Activated T-helper 1 cell treated with anti-CD3 and anti-CD28 coated beads, Interleukin-12 subunit alpha, Interleukin-12 subunit beta, Interleukin-2, Interleukin-4 antibody, amounts not matched to agents 30 ng/mL and 10 ng/mL and 1 ng/mL, durations not matched to agents 14 hours and 24 hours and 36 hours (primary cell): ENCODE measurements at regions not wholly inside any gene's neighbourhood (a gene's known extent, or its start where the extent isn't known, plus 50 kb on each side); places are given as distances from the start of the nearest gene placed in this dataset.

Experiments
- DNase-seq: peaks from one replicate; pipeline ENCODE4 v3.0.0; 2021; ENCODE audit warnings: low spot score
- H3K27ac Mint-ChIP-seq: one replicate; pipeline ENCODE4 v1.8.0; 2021; ENCODE audit warnings: mild to moderate bottlenecking, mixed read lengths
- H3K27me3 Mint-ChIP-seq: one replicate; pipeline ENCODE4 v1.8.0; 2022; ENCODE audit warnings: mild to moderate bottlenecking, moderate library complexity, mixed read lengths; ENCODE audit not compliant: insufficient read depth
- H3K36me3 Mint-ChIP-seq: one replicate; pipeline ENCODE4 v1.8.0; 2021; ENCODE audit warnings: low read depth, mixed read lengths
- H3K4me1 Mint-ChIP-seq: one replicate; pipeline ENCODE4 v1.8.0; 2021; ENCODE audit warnings: low read depth, mixed read lengths
- H3K4me3 Mint-ChIP-seq: one replicate; pipeline ENCODE4 v1.8.0; 2021; ENCODE audit warnings: mild to moderate bottlenecking, moderate library complexity, mixed read lengths
- H3K9me3 Mint-ChIP-seq: one replicate; pipeline ENCODE4 v1.8.0; 2021; ENCODE audit warnings: mixed read lengths
- intact Hi-C: fragments of 100-400 bp; cut with micrococcal nuclease; formaldehyde crosslinking; loops from one replicate; pipeline ENCODE4 v1.15.1; 2024

DNA sequence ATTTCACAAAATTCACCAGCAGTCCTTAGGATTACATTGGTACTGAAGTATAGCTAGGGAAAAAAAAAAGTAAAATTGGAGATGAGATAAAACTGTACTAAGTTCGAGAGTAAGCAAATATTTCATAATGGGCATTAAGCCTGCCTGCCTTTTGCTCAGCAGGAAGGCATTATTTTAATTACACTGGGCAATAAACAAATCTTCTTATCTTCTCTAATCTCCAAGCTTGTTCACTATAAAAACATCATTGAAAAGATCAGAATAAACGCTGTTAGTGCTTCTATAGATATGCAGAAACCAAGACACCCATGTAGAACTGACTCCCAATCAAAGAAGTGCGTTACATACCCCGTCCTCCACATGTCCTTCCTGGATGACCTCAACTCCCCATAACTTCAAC, 174.2 kb upstream of the CHODL start:
- intact Hi-C loops = no loop called here

DNA sequence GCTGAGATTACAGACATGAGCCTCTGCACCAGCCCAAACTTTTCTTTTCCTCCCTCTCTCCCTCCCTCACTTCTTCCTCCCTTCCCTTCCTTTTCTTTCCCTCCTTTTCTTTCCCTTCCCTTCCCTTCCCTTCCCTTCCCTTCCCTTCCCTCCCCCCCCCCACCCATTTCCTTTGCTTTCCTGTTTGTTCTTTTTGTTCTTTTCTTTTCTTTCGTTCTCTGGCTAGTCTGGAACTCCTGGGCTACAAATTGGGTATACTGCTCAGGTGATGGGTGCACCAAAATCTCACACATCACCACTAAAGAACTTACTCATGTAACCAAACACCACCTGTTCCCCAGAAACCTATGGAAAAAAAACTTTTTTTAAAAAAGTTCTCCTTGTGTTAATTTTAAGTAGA, 174.8 kb upstream of the CHODL start:
- Mint-ChIP-seq H3K27ac (no peak overlapping the region), H3K4me1 (no peaks in the 10 kb centered on the region), H3K9me3 (no peaks in the 10 kb centered on the region), H3K4me3 (no peak overlapping the region), H3K36me3 (no peaks in the 10 kb centered on the region), H3K27me3 (no peaks in the 10 kb centered on the region)
- no peak for DNase-seq
- intact Hi-C loops = no loop called here

More for the DNA sequence above, 174.2 kb upstream of the CHODL start:
- Mint-ChIP-seq H3K27me3 (no peaks in the 10 kb centered on the region), H3K4me3 (no peak overlapping the region), H3K9me3 (no peaks in the 10 kb centered on the region), H3K36me3 (no peaks in the 10 kb centered on the region), H3K4me1 (no peaks in the 10 kb centered on the region), H3K27ac (no peak overlapping the region)
- DNase-seq = no peak

- Mint-ChIP-seq H3K4me3 (no peak overlapping the region), H3K9me3 (no peaks in the 10 kb centered on the region), H3K36me3 (no peaks in the 10 kb centered on the region), H3K4me1 (no peaks in the 10 kb centered on the region), H3K27me3 (no peaks in the 10 kb centered on the region), H3K27ac (no peak overlapping the region)
- no peak for DNase-seq
- intact Hi-C loops = no loop called here
Observed at GRCh38 chr21:18060402-18060801, 184.2 kb upstream of the CHODL start.

GRCh38 chr21:18058731-18059398, 185.8 kb upstream of the CHODL start:
- no peak for DNase-seq
- no peaks in the 10 kb centered on the region for H3K27me3 Mint-ChIP-seq
- no peak overlapping the region for H3K4me3 Mint-ChIP-seq
- intact Hi-C loops = no loop called here
- H3K4me1 Mint-ChIP-seq = no peaks in the 10 kb centered on the region
- H3K36me3 Mint-ChIP-seq = no peaks in the 10 kb centered on the region
- H3K27ac Mint-ChIP-seq = no peak overlapping the region
- no peaks in the 10 kb centered on the region for H3K9me3 Mint-ChIP-seq

GRCh38 chr21:18053151-18053550, 191.5 kb upstream of the CHODL start:
- Mint-ChIP-seq H3K27ac (no peak overlapping the region), H3K9me3 (no peaks in the 10 kb centered on the region), H3K27me3 (no peaks in the 10 kb centered on the region), H3K36me3 (no peaks in the 10 kb centered on the region), H3K4me1 (no peaks in the 10 kb centered on the region), H3K4me3 (no peak overlapping the region)
- no peak for DNase-seq
- intact Hi-C loops = no loop called here

DNA sequence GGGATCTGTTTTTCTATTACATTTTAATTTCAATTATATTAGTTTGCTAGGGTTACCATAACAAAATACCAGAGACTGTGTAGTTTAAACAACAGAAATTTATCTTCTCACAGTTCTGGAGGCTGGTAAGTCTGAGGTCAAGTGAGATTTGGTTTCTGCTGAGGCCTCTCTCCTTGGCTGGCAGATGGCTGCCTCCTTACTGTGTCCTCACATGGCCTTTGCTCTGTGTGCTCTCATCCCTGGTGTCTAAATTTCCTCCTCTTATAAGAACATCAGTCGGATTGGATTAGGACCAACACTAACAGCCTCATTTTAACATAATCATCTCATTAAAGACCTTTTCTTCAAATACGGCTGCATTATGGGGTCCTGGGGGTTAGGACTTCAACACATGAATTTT, 195.2 kb upstream of the CHODL start:
- no peaks in the 10 kb centered on the region for H3K4me1 Mint-ChIP-seq
- H3K27me3 Mint-ChIP-seq = no peaks in the 10 kb centered on the region
- H3K4me3 Mint-ChIP-seq = no peak overlapping the region
- DNase-seq = no peak
- H3K27ac Mint-ChIP-seq = no peak overlapping the region
- intact Hi-C loops = no loop called here
- H3K36me3 Mint-ChIP-seq = no peaks in the 10 kb centered on the region
- no peaks in the 10 kb centered on the region for H3K9me3 Mint-ChIP-seq

DNA sequence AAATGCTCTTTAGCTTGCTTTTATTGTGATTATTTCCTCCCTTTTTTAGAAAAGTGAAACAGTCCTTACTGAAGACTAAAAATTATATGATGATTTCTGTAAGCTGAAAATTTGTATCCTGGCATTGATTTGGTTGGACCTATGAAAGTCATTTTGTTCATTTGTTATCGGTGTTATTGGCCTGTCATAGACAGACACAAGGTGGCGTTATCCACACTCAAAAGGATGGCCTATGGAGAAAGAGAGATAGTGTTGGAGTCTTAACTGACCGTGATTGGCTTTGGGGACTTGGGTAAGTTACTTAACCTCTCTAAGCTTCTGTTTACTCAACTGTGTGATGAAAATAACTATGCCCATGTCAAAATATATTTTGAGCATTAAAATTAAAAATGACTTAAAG, 203.6 kb upstream of the CHODL start:
- intact Hi-C loops = no loop called here
- Mint-ChIP-seq H3K4me1 (no peaks in the 10 kb centered on the region), H3K27ac (no peak overlapping the region), H3K27me3 (no peaks in the 10 kb centered on the region), H3K9me3 (no peaks in the 10 kb centered on the region), H3K4me3 (no peak overlapping the region), H3K36me3 (no peaks in the 10 kb centered on the region)
- no peak for DNase-seq

DNA sequence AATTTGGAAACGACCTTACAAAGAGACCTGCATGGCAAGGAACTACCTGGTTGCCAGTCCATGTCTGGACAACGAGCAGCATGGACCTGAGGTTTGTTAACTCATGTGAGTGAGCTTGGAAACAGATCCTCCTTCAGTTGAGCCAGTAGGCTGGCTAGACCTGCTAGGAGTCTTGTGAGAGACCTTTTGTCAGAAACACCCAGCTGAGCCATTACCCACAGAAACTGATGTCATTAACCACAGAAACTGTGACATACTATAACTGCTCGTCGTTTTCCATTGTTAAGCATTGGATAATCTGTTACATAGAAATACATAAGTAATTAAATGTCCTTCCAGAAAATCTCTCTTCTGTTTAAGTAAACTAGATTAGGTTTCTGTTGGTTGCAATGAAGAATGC, 211.1 kb upstream of the C21orf91 start:
- no peak for DNase-seq
- intact Hi-C loops = no loop called here
- H3K4me1 Mint-ChIP-seq = no peaks in the 10 kb centered on the region

DNA sequence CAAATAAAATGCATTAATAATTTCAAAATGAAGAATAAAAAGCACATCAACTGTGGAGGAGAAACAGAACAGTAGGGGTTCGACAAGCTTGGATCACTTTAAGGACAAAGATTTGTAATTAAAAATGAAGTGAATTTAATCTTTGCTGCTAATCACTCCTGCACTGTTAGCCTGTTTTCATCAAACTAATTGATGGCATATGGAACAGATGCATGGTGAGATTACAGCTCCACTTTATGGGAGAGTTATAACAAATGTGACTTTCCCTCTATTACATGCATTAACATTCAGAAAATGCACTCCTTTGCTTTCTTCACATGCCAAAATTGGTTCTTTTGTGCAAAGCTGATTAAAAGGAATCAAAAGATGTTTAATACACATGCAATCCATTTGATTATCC, 207.2 kb upstream of the C21orf91 start:
- Mint-ChIP-seq H3K4me3 (no peak overlapping the region), H3K27me3 (no peaks in the 10 kb centered on the region)
- intact Hi-C loops = no loop called here

More for the DNA sequence above, 211.1 kb upstream of the C21orf91 start:
- Mint-ChIP-seq H3K4me3 (no peak overlapping the region), H3K27ac (no peak overlapping the region), H3K27me3 (no peaks in the 10 kb centered on the region), H3K9me3 (no peaks in the 10 kb centered on the region), H3K36me3 (no peaks in the 10 kb centered on the region)

GRCh38 chr21:18023711-18024110, 204.6 kb upstream of the C21orf91 start:
- H3K4me1 Mint-ChIP-seq = no peaks in the 10 kb centered on the region
- no peaks in the 10 kb centered on the region for H3K9me3 Mint-ChIP-seq

More for the DNA sequence above, 207.2 kb upstream of the C21orf91 start:
- Mint-ChIP-seq H3K4me1 (no peaks in the 10 kb centered on the region), H3K27ac (no peak overlapping the region), H3K9me3 (no peaks in the 10 kb centered on the region), H3K36me3 (no peaks in the 10 kb centered on the region)
- DNase-seq = no peak

GRCh38 chr21:18023157-18023556, 204.0 kb upstream of the C21orf91 start:
- no peak overlapping the region for H3K27ac Mint-ChIP-seq
- no peak for DNase-seq
- H3K27me3 Mint-ChIP-seq = no peaks in the 10 kb centered on the region
- H3K4me3 Mint-ChIP-seq = no peak overlapping the region
- intact Hi-C loops = no loop called here
- no peaks in the 10 kb centered on the region for H3K9me3 Mint-ChIP-seq
- H3K4me1 Mint-ChIP-seq = no peaks in the 10 kb centered on the region
- H3K36me3 Mint-ChIP-seq = no peaks in the 10 kb centered on the region

More at GRCh38 chr21:18023711-18024110, 204.6 kb upstream of the C21orf91 start:
- Mint-ChIP-seq H3K27me3 (no peaks in the 10 kb centered on the region), H3K36me3 (no peaks in the 10 kb centered on the region), H3K27ac (no peak overlapping the region), H3K4me3 (no peak overlapping the region)
- intact Hi-C loops = no loop called here
- no peak for DNase-seq

DNA sequence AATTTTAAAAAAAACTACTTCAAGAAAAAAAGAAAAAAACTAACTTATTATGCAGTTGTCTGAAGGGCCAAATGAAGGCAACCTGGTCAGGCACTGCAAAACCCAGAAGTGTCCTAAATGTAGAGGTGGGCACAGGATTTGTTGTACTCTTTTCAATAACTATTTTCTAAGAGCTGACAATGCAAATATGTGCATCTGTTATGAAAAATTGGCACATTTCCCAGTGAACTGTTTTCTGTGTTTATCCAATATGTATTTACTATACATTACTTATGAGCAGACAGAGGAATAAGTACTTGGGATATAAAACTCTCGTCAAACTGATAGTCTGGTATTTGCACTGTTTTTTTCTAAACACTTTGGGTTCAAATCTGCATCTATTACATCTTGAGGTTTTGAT, 188.0 kb upstream of the C21orf91 start:
- Mint-ChIP-seq H3K4me3 (no peak overlapping the region), H3K27ac (no peak overlapping the region), H3K9me3 (no peaks in the 10 kb centered on the region), H3K4me1 (no peaks in the 10 kb centered on the region), H3K27me3 (no peaks in the 10 kb centered on the region), H3K36me3 (no peaks in the 10 kb centered on the region)
- intact Hi-C loops = no loop called here
- no peak for DNase-seq

DNA sequence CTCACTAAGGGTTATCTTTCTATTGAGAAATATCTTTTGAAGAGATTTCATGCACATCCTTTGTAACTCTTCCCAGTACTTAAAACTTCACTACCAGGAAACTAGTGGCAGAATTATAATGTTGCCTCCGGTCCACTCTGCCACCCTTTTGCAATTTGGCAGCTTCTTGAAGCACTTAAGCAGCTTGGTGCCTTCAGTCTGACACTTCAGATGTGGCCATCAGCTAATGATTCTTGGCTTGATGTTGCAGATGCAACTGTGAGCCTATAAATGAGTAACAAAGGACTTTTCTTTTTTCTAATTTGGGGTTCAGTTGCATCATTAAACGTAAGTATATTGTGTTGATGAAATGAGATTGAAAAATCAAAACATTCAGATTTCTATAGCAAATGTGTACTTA, 187.5 kb upstream of the C21orf91 start:
- intact Hi-C loops = no loop called here
- no peaks in the 10 kb centered on the region for H3K27me3 Mint-ChIP-seq
- no peak overlapping the region for H3K4me3 Mint-ChIP-seq

GRCh38 chr21:18002393-18002792, 183.2 kb upstream of the C21orf91 start:
- Mint-ChIP-seq H3K36me3 (no peaks in the 10 kb centered on the region), H3K27ac (no peak overlapping the region), H3K4me3 (no peak overlapping the region), H3K4me1 (no peaks in the 10 kb centered on the region), H3K27me3 (no peaks in the 10 kb centered on the region), H3K9me3 (peaks cover under 1% of the 10 kb centered on the region)
- intact Hi-C loops = no loop called here
- no peak for DNase-seq

More for the DNA sequence above, 187.5 kb upstream of the C21orf91 start:
- H3K9me3 Mint-ChIP-seq = no peaks in the 10 kb centered on the region
- no peaks in the 10 kb centered on the region for H3K36me3 Mint-ChIP-seq
- no peaks in the 10 kb centered on the region for H3K4me1 Mint-ChIP-seq
- no peak for DNase-seq
- no peak overlapping the region for H3K27ac Mint-ChIP-seq
